T-helper 2 cell treated with Interferon-gamma antibody and Interleukin-4, amounts not matched to agents 5 μg/mL and 100 μg/mL, for 36 hours (primary cell): ENCODE measurements at regions not wholly inside any gene's neighbourhood (a gene's known extent, or its start where the extent isn't known, plus 50 kb on each side); places are given as distances from the start of the nearest gene placed in this dataset.

ENCODE experiments used
- DNase-seq: peaks from one replicate; pipeline ENCODE4 v3.0.0; 2021; ENCODE audit warnings: low spot score
- H3K27ac Mint-ChIP-seq: one replicate; pipeline ENCODE4 v1.8.0; 2021; ENCODE audit warnings: mild to moderate bottlenecking, mixed read lengths
- H3K27me3 Mint-ChIP-seq: one replicate; pipeline ENCODE4 v1.8.0; 2021; ENCODE audit warnings: low read depth, mixed read lengths
- H3K36me3 Mint-ChIP-seq: one replicate; pipeline ENCODE4 v1.8.0; 2021; ENCODE audit warnings: low read depth, mixed read lengths
- H3K4me1 Mint-ChIP-seq: one replicate; pipeline ENCODE4 v1.8.0; 2021; ENCODE audit warnings: low read depth, mixed read lengths
- H3K4me3 Mint-ChIP-seq: one replicate; pipeline ENCODE4 v1.8.0; 2022; ENCODE audit warnings: mild to moderate bottlenecking, moderate library complexity, mixed read lengths
- H3K9me3 Mint-ChIP-seq: one replicate; pipeline ENCODE4 v1.8.0; 2021; ENCODE audit warnings: mixed read lengths

DNA sequence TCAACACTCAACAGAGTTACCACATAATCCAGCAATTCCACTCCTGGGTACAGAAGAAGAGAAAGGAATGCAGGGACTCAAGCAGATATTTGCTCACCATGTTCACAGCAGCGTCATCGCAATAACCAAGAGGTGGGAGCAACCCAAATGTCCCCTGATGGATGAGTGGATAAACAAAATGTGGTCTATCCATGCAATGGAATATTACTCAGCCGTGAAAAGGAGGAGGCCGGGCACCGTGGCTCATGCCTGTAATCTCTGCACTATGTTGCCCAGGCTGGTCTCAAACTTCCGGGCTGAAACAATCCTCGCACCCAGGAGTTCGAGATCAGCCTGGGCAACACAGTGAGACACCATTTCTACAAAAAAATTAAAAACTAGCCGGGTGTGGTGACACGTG, 131.7 kb downstream of the CTTN start:
- Mint-ChIP-seq H3K4me1 (no peaks in the 10 kb centered on the region), H3K27ac (no peak overlapping the region), H3K27me3 (no peaks in the 10 kb centered on the region), H3K4me3 (no peak overlapping the region), H3K36me3 (no peaks in the 10 kb centered on the region), H3K9me3 (peaks cover 18% of the 10 kb centered on the region)
- no peak for DNase-seq

DNA sequence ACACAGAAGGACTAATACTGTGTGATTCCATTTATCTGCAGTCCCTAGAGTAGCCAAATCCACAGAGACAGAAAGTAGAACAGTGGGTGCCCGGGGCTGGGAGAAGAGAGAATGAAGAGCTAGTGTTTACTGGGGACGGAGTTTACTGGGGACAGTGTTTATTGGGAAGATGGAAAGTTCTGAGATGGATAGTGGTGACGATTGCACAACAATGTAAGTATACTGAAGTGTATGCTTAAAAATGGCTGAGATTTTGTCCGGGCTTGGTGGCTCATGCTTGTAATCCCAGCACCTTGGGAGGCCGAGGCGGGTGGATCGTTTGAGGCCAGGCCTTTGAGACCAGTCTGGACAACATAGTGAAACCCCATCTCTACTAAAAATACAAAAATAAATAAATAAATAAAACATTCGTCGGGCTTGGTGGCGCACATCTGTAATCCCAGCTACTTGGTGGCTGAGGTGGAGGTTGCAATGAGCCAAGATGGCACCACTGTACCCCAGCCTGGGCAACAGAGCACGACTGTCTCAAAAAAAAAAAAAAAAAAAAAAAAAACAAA, 132.4 kb downstream of the CTTN start:
- H3K4me3 Mint-ChIP-seq, result no peak overlapping the region
- peaks cover 22% of the 10 kb centered on the region for H3K9me3 Mint-ChIP-seq
- no peaks in the 10 kb centered on the region for H3K36me3 Mint-ChIP-seq
- no peaks in the 10 kb centered on the region for H3K4me1 Mint-ChIP-seq
- no peak for DNase-seq
- no peaks in the 10 kb centered on the region for H3K27me3 Mint-ChIP-seq
- H3K27ac Mint-ChIP-seq, result no peak overlapping the region

DNA sequence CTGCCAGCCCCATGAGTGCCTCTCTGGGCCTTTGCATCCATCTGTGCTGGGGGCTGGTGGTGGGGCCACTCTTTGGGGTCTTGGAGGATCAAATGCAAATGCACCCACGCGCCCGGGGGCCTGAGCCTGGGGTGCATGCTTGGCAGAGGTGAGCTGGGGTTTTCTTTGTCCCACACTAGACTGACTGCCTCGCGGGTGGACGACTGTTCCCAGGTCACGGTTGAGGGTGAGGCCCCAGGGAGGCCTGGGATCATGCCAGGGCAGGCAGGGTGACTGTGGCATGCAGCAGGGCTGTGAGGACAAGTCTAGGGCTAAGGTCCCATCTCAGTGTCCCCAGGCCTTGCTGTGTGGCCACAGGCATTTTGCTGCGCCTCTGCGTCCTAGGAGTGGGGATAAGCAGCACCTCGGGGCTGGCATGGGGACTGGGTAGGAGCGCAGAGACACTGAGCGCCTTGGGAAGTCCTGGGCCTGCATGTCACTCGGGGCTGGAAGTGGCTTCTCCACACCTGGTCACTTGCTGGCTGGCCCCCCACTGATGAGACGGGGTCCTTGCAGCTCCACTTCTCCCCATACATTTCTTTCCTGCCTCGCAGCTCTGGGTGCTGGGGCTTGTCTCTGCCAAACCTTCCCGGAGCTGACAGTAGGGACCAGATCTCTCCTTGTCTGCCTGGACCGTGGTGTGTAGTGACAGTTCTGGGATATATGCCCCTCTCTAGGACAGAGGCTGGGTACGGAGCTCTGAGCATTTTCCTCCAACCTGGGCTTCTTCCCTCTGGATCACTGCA, 133.1 kb downstream of the CTTN start:
- H3K4me1 Mint-ChIP-seq, result no peaks in the 10 kb centered on the region
- H3K4me3 Mint-ChIP-seq, result no peak overlapping the region
- no peak overlapping the region for H3K27ac Mint-ChIP-seq
- H3K36me3 Mint-ChIP-seq, result no peaks in the 10 kb centered on the region
- peaks cover 22% of the 10 kb centered on the region for H3K9me3 Mint-ChIP-seq
- H3K27me3 Mint-ChIP-seq, result no peaks in the 10 kb centered on the region
- no peak for DNase-seq

DNA sequence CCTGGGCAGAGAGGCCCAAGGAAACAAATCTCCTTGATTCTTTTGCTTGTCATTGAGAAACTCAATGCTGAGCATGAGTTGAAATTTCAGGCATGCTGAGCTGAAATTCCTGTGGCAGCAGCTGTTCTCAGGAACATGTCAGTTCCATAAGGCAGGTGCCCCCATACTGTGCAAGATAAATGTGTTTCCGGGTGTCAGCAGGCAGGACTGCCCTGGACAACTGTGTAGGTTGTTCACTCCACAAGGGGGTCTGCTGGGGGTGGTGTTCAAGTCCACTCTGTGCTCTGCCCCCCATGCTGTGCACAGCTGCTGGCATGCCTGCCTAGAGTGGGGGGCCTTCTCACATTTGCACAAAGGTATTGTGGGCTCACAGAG, 133.7 kb downstream of the CTTN start:
- H3K4me3 Mint-ChIP-seq, result no peak overlapping the region
- no peak for DNase-seq
- H3K9me3 Mint-ChIP-seq, result peaks cover 22% of the 10 kb centered on the region
- H3K36me3 Mint-ChIP-seq, result no peaks in the 10 kb centered on the region
- H3K4me1 Mint-ChIP-seq, result no peaks in the 10 kb centered on the region
- no peaks in the 10 kb centered on the region for H3K27me3 Mint-ChIP-seq
- H3K27ac Mint-ChIP-seq, result no peak overlapping the region

DNA sequence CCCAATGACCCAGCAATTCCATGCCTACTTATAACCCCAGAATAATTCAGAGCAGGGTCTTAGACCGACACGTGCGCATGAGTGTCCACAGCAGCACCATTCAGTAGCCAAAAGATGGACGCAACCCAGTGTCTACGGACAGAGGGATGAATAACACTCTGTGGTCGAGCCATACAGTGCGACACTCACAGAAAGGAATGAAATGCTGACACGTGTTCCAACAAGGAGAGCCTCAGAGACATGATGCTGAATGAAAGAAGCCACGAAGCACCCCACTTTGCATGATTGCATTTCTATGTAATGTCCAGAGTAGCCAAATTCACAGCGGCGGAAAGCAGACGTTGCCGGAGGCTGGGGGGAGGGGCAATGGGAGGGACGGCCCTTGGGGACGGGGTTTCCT, 134.4 kb downstream of the CTTN start:
- peaks cover 22% of the 10 kb centered on the region for H3K9me3 Mint-ChIP-seq
- no peak overlapping the region for H3K27ac Mint-ChIP-seq
- no peaks in the 10 kb centered on the region for H3K27me3 Mint-ChIP-seq
- no peak overlapping the region for H3K4me3 Mint-ChIP-seq
- no peaks in the 10 kb centered on the region for H3K36me3 Mint-ChIP-seq
- DNase-seq, result no peak
- H3K4me1 Mint-ChIP-seq, result no peaks in the 10 kb centered on the region

DNA sequence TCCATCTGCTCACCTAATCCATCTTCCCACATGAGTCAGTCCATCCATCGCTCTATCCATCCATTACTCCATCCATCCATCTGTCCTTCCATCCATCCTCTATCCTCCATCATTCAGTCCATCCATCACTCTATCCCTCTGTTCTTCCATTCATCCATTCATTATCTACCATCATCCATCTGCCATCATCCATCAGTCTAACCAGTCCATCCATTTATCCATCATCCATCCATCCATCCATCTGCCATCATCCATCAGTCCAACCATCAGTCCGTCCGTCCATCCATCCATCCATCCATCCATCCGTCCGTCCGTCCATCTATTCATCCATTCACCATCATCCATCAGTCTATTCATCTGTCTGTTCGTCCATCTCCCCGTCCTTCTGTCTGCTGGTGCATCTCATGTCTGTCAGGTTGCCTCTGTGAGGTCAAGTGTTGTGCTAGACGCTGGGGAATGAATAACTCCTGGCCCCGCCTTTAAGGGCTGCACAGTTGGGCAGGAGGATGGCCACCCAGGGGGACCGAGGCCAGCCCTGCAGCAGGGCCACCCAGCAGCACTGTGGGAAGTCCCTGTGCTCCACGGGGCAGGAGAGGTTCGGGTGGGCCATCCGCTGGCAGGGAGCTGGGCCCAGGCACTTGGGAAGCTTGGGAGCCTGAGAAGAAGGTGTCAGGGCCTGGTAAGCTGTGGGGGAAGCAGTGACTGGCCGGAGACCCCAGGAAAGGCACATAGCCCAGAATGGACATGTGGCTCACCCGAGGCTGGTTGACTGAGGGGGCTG, 137.1 kb downstream of the CTTN start:
- no peaks in the 10 kb centered on the region for H3K4me1 Mint-ChIP-seq
- peaks cover 18% of the 10 kb centered on the region for H3K9me3 Mint-ChIP-seq
- no peaks in the 10 kb centered on the region for H3K27me3 Mint-ChIP-seq
- DNase-seq, result no peak
- no peaks in the 10 kb centered on the region for H3K36me3 Mint-ChIP-seq
- H3K4me3 Mint-ChIP-seq, result no peak overlapping the region
- no peak overlapping the region for H3K27ac Mint-ChIP-seq

DNA sequence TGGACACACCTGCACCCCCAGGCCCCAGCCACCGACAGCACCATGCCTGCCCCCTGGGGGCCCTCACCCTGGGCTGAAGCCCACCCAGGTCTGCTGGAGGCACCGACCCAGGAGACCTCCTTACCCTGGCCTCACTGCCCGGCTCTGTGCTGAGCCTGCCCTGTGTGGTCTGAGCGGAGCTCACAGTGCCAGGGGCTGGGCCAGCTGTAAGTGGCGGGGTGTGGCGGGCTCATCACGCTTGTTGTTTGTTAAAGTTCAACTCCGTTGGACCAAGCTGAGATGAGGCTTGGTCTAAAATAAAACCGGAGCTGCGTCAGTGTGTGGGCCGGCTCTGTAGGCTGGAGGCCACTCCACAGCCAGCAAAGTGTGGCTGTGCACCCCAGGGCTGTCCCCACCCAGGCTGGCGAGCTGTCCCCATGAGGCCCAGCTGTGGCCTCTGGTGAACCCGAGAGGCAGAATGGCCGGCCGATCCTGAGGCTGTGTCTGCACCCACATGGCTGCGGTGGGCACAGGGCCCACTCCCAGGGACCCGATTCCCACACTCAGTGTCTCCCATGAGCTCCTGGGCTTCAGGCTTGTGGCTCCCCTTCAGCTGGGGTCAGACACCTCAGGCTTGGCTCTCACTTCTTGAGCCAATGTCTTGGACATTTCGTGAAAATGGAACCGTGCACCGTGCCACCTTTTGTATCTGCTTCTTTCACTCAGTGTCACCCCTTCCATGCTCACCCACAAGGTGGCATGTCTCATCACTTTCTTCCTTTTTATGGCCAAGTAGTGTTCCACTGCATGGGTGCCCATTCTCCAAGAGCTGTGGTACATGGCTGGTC, 137.9 kb downstream of the CTTN start:
- Mint-ChIP-seq H3K4me3 (no peak overlapping the region), H3K27me3 (no peaks in the 10 kb centered on the region), H3K36me3 (no peaks in the 10 kb centered on the region), H3K27ac (no peak overlapping the region), H3K4me1 (no peaks in the 10 kb centered on the region), H3K9me3 (peaks cover 15% of the 10 kb centered on the region)
- no peak for DNase-seq

DNA sequence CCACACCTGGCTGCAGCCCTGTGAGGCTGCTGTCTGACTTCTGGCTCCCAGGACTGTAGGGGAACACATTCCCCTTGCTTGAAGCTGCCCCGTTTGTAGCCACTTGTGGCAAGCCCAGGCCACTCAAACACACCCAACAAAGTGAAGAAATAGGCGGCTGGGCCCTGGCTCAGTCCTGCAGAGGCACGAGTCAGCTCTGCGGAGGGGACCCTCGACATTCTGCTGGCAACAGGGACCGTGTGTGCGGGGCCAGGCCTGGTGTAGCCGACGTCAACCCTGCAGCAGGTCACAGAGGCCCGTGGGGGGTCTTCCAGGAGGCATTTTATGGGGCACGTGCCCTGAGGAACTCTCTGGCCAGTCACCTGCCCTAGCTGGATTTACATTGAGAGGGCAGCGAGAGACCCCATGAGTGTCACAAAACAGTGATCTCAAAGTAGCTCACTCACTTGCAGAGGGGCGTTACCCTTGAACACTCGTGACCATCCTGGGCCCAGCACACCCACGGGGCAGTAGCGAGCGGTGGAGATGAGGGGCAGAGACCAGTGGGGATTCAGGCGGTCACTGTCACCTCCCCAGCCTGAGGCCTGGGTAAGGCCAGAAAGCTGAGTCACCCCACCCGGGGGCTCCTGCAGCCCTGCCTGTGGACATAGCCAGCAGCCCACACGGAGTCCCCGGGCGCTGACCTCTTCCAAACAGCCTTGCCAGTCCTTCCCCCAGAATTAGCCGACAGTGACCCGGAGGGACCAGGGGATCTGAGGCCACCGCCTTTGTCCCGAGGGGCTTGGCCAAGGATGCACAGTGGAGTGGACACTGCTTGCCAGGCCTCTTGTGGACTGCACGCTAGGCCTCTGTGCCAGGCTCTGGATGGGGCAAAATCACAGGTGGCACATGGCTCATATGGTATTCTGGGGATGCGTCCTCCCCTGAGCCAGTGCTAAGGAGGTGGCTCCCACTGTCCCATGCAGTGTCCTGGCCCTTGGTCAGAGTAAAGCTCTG, 139.5 kb downstream of the CTTN start:
- H3K36me3 Mint-ChIP-seq, result no peaks in the 10 kb centered on the region
- no peak overlapping the region for H3K4me3 Mint-ChIP-seq
- H3K27ac Mint-ChIP-seq, result no peak overlapping the region
- H3K27me3 Mint-ChIP-seq, result no peaks in the 10 kb centered on the region
- no peaks in the 10 kb centered on the region for H3K4me1 Mint-ChIP-seq
- DNase-seq, result no peak
- peaks cover 15% of the 10 kb centered on the region for H3K9me3 Mint-ChIP-seq

DNA sequence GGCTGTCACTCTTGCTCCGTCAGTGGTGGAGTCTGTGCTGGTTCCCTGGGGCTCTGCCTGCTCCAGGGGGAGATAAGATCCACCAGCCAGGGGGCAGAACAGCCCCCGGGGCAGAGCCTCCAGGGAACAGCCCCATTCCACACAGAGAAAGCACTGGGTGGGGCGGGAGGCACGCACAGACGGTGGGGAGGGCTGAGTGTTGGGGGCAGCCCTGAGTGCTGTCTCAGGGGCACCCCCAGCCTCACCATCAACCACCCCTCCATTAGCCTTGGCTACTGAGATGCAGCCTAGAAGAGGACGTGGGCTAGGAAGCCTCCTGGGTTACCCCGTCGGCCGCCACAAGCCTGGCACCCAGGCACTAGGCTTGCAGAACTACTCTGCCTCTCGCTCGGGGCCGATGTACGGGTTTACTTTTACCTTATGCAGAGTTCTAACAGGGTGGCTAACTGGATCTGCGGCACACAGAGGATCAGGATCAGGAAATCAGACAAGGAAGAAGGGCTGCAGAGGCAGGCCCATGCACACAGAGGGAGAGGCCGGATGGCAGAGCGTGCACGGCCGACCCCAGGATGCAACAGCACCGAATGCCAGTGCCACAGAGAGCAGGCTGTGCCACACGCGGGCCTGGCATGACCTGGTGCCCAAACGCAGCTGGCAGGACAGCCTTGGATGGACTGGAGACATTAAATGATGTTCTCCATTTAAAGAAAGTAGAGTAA, 140.5 kb downstream of the CTTN start:
- DNase-seq, result no peak
- Mint-ChIP-seq H3K4me3 (no peak overlapping the region), H3K9me3 (peaks cover 10% of the 10 kb centered on the region), H3K27me3 (no peaks in the 10 kb centered on the region), H3K36me3 (no peaks in the 10 kb centered on the region), H3K4me1 (no peaks in the 10 kb centered on the region), H3K27ac (no peak overlapping the region)

DNA sequence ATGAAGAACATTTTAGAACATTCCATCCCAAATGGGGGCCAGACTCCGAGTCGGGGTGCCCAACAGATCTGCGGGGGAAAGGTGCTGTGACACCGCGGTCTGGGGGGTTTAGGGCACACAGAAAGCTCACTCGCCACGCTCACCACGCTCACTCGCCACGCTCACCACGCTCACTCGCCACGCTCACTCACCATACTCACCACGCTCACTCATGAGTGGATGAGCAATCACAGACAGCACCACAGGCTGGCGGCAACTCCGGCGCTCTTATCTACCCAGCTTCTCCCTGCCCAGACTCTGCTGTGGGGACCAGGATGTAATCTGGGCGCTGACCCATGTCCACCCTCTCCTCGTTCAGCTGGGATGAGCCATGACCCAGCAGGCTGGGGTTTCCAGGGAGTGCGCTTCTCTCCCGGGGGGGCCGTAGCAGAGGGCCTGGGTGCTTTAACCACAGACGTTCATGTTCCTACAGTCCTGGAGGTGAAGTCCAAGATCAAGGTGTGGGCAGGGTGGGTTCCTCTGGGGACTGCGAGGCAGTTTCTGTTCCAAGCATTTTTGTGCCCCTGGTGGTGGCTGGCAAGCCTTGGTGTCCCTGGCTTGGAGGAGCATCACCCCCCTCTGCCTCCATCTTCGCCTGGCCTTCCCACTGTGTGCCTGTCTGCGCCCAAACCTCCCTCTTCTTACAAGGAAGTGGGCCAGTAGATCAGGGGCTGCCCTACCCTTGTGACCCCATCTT, 141.2 kb downstream of the CTTN start:
- H3K36me3 Mint-ChIP-seq, result no peaks in the 10 kb centered on the region
- no peaks in the 10 kb centered on the region for H3K27me3 Mint-ChIP-seq
- H3K4me3 Mint-ChIP-seq, result no peak overlapping the region
- no peak for DNase-seq
- peaks cover 5% of the 10 kb centered on the region for H3K9me3 Mint-ChIP-seq
- H3K27ac Mint-ChIP-seq, result no peak overlapping the region
- no peaks in the 10 kb centered on the region for H3K4me1 Mint-ChIP-seq

DNA sequence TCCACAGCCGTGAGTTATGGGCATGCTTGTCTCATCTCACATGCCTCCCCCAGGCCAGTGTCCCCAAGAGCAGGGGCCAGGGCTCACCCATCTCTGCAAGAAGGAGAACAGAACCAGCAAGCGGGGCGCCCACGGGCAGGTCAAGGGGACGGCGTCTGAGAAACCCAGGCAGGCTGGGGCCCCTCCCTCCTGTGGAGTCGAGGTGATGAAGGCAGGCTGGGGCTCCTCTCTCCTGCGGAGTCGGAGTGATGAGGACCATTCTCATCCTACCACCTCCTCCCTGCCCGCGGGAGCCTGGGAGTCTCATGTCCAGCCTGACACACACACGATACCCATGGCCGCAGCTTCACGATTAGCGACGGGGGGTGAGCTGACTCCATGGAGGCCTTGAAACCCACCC, 141.9 kb downstream of the CTTN start:
- no peaks in the 10 kb centered on the region for H3K27me3 Mint-ChIP-seq
- no peak overlapping the region for H3K27ac Mint-ChIP-seq
- no peak for DNase-seq
- no peaks in the 10 kb centered on the region for H3K36me3 Mint-ChIP-seq
- no peak overlapping the region for H3K4me3 Mint-ChIP-seq
- no peaks in the 10 kb centered on the region for H3K4me1 Mint-ChIP-seq
- H3K9me3 Mint-ChIP-seq, result peaks cover 3% of the 10 kb centered on the region

DNA sequence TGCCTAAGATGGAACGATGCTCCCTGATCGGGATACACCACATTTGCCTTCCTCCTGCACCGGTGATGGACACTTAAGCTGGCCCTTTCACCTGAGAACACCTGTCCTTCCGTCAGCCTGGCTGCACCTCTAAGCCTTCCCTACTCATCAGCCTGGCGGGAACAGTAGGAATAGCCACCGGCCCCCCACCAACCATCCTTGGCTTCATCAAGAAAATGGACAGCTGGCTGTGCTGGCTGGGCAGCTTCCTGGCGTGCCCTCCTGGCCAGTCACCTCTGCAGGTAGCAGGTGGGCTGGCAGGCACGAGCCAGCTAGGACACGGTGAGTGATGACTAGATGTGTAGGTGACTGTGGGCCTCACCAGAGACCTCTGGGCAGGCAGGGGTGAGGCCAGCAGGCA, 142.8 kb downstream of the CTTN start:
- H3K4me1 Mint-ChIP-seq, result no peaks in the 10 kb centered on the region
- no peaks in the 10 kb centered on the region for H3K27me3 Mint-ChIP-seq
- H3K36me3 Mint-ChIP-seq, result no peaks in the 10 kb centered on the region
- no peak overlapping the region for H3K4me3 Mint-ChIP-seq
- no peak overlapping the region for H3K27ac Mint-ChIP-seq
- DNase-seq, result no peak
- no peaks in the 10 kb centered on the region for H3K9me3 Mint-ChIP-seq
